LoVo (cell line): ENCODE measurements at regions not wholly inside any gene's neighbourhood (a gene's known extent, or its start where the extent isn't known, plus 50 kb on each side); places are given as distances from the start of the nearest gene placed in this dataset.
"Not testable (repeated sequence)": the region's sequence is repeated elsewhere in the genome, so short reads cannot be mapped to it uniquely, and the experiment has no call there.

Experiments
- DNase-seq: peaks from one replicate; pipeline ENCODE4 v3.0.0-alpha.2; 2016; ENCODE audit warnings: low spot score

GRCh38 chr3:147333098-147333497 is 73.2 kb downstream of the ZIC4 start:
- DNase-seq, result no peak

GRCh38 chr3:147328711-147329110 is 77.6 kb downstream of the ZIC4 start:
- no peak for DNase-seq

GRCh38 chr3:147324356-147324755 is 82.0 kb downstream of the ZIC4 start:
- no peak for DNase-seq

DNA sequence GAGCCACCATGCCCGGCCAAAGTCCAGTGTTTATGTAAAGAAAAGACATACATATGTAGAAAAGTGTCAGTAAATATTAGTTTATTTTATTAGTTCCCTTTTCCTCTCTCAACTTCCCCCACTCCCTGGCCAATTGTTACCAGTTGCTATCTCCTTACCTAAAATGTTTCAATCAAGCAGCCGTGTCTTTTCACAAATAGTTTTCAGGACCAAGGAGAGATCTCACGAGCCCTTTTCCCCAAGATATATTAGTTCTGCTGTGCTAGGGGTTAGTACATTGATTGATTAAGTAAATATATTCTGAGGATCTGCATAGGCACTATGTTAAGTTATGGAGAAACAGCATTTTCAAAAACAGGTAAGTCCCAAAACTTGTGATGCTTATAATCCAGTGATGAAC is 87.4 kb downstream of the ZIC4 start:
- DNase-seq, result no peak

DNA sequence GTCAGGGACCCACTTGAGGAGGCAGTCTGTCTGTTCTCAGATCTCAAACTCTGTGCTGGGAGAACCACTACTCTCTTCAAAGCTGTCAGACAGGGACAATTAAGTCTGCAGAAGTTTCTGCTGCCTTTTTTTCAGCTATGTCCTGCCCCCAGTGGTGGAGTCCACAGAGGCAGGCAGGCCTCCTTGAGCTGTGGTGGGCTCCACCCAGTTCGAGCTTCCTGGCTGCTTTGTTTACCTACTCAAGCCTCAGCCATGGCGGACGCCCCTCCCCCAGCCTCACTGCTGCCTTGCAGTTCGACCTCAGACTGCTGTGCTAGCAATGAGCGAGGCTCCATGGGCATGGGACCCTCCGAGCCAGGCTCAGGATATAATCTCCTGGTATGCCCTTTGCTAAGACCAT is 89.3 kb downstream of the ZIC4 start:
- DNase-seq, result not testable (repeated sequence)

DNA sequence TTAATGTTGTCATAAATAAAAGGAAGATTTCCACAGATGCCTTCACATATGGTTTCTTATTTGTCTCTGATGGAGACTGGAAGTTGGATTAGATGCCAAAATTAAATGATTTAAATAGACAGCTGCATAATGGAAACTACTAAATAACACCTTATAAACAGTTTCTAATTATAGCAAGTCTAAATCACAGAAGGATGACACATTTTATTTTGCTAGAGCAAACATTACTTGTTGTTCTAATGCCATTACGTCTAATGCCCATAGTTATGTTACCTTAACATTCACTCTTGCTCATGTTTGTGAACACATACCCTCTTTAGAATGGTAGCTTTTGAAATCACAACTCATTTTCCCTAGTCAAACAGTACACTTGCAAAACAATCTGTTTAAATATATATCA is 92.8 kb downstream of the ZIC4 start:
- DNase-seq, result no peak

DNA sequence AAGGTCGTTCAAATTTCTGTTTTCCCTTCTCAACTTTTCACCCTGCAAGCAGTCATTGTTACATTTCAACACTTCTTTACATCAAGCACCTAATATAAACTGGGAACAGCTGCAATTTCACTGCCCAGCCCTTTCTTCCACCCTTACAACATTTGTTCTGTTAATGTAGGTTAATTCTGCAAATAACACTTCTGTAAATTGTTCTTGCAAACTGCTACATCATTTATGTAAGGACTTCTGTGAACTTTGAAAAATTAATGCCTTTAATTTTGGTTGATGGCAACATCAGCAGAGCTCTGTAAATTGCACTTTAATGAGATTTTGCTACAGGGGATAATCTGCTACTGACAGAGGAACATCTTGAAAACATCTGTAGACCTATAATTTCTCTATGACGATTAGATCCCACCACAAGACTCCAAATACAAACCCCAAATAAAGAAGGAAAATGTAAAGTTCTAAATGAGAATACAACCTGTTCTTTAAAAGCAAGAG is 93.5 kb downstream of the ZIC4 start:
- DNase-seq, result no peak

DNA sequence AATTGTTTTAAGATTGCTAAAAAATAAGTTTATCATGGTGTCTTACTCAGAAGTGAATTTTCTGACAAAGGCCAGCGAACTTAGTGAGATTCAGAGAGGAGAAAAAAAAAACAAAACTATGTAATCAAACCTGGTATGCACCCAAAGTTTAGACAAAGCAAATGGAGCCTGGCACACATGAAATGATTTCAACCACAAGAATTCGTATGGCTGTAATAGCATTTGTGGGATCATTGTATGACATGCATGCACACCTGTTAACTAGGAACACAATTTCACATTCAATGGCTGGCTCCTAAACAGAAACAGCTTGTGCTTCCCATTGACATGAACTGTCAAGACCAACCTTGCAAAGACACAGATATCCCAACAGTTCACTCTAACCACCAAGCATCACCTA is 94.6 kb downstream of the ZIC4 start:
- DNase-seq, result no peak

DNA sequence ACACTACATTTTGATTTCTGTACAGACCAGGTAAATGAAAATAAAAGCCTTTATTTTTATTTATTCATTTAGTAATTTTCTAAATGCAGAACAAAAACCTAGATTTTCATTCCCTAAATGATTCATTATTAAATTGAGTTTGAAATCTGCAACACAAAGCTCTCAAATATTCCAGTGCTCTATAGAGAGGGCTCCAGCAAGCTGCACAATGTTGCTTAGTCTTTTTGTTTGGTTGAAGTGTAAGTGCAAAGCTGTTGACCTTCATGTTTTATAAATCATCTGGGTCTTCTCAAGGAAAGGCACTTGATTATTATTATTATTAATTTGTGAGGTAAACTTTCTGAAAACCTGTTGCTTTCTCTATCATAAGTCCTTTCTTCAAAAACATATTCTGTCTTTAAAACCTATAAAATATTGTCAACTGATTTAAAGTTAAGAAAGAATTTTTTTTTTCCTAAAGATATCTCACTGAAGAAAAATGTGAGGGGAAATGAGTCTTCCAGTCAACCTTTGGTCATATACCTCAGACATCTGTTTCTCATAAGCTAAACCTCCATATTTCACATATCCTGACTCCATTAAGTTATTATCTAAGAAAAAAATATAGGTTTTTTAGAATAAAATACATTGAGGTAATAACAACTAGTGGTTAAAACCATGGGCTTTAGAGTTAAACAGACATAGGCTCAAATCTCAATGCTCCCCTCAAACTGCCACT is 100.7 kb downstream of the ZIC4 start:
- DNase-seq, result no peak

DNA sequence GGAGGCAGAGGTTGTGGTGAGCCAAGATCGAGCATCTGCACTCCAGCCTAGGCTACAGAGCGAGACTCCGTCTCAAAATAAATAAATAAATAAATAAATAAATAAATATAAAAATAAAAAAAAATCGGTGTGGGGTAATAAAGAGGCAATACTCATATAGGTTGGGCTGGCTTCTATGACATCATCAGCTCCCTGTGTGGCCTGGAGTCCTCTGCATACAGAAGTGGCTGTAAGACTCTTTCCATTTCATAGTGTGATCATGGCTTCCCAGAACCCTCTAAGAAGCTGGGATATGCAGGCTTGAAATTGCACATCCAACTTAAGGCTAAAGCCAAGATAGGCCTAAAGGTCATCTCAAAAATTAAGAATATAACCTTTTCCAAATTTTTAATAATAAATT is 101.6 kb downstream of the ZIC4 start:
- DNase-seq, result no peak

DNA sequence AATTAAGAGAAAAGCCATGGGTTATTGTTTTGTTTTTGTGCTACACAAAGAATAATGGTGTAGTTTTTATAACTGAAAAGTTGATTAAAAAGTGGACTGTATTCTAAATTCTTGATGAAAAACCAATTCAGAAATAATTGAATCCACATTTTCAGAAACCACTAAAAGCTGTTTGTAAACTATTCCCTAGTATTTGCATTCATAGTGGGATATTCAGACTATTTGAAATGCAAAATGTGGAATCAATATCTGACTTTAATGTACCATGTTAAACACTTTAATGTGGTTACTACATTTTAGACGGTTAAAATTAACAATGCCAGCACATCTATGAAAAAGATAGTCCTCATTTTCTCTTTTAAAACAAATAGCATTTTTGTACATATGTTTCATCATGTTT is 104.6 kb downstream of the ZIC4 start:
- no peak for DNase-seq

GRCh38 chr3:147299656-147300055 is 106.7 kb downstream of the ZIC4 start:
- no peak for DNase-seq

GRCh38 chr3:147298511-147298982 is 107.8 kb downstream of the ZIC4 start:
- no peak for DNase-seq

DNA sequence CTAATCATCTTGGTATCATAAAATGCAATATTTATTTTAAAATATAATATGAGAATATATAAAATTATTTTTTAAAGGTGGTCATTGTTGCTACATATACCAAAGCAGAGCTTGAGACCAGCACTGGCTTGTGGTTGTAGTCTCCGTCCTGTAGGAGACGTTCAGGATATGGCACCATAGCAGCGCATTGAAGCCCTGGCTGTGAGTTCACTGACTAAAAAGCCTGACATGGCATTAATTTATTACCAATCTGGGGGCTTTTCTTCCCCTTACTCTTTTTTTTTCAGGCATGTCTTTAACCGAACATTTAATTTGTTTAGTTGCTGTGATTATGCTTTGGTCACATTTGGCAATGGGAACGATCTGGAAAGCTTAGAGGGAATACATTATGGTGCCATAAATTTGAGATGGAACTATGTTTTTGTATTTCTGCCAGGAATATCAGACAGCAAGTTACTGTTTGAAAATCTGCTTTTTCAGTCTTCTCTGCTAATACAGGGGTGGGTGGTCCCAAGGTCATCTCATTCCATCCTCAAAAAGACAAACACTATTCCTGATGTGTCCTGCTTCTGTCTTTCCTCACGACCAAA is 108.5 kb downstream of the ZIC4 start:
- no peak for DNase-seq

DNA sequence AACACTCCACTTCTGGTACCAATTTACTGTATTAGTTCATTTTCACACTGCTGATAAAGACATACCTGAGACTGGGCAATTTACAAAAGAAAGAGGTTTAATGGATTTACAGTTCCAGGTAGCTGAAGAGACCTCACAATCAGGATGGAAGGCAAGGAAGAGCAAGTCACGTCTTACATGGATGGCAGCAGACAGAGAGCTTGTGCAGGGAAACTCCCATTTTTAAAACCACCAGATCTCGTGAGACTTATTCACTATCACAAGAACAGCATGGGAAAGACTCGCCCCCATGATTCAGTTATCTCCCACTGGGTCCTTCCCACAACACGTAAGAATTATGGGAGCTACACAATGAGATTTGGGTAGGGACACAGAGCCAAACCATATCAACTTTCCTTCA is 119.0 kb downstream of the ZIC4 start:
- DNase-seq, result not testable (repeated sequence)

GRCh38 chr3:147269907-147270306 is 136.4 kb downstream of the ZIC4 start:
- DNase-seq, result no peak

- DNase-seq, result no peak
Measured at GRCh38 chr3:147267434-147267833, 138.9 kb downstream of the ZIC4 start.

DNA sequence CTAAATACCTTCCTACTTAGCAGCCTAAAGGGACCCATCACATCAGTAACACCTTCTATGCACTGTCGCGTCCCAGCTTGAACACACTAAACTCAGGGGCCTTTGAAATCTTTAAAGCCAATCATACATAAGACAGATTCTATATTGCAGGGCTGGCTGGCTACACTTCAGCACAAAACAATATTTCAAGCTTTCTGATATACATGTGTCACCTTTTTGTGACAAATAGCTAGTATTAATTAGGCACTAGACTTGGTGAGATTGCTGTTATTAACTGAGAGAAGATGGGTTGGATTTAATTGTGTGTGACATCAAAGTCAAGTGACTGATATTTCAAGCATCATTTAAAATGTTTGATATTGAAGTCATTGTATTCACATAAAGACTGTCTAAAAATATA is 148.4 kb downstream of the ZIC4 start:
- DNase-seq, result no peak

DNA sequence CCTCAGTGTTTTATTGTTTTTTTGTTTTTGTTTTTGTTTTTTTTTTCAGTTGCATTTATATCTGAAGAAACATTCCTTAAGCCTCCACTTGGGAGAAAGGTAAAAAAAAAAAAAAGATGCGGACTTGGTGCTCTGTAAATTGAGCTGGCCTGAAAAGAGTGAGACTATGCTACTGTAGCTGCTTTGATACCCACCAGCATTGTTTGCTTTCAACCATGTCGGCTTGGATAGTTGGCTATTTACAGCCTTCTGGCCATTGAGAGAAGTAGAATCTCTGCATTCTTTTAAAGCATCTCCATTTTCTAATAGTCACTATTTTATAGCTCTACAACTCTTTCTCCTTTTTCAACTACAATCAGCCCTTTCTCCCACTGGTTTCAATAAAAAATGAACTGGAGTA is 149.6 kb downstream of the ZIC4 start:
- no peak for DNase-seq

GRCh38 chr3:147246906-147247305 is 159.4 kb downstream of the ZIC4 start:
- no peak for DNase-seq

DNA sequence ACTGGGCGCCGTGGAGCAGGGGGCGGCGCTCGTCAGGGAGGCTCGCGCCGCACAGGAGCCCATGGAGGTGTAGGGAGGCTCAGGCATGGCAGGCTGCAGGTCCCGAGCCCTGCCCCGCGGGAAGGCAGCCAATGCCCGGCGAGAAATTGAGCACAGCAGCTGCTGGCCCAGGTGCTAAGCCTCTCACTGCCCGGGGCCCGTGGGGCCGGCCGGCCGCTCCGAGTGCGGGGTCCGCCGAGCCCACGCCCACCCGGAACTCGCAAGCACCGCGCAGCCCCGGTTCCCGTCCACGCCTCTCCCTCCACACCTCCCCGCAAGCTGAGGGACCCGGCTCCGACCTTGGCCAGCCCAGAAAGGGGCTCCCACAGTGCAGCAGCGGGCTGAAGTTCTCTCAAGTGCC is 160.7 kb downstream of the ZIC4 start:
- DNase-seq, result not testable (repeated sequence)

DNA sequence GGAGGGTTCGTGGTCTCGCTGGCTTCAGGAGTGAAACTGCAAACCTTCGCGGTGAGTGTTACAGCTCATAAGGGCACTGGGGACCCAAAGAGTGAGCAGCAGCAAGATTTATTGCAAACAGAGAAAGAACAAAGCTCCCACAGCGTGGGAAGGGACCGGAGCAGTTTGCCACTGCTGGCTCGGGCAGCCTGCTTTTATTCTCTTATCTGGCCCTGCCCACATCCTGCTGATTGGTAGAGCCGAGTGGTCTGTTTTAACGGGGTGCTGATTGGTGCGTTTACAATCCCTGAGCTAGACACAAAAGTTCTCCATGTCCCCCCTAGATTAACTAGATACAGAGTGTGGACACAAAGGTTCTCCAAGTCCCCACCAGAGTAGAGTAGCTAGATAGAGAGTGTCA is 161.3 kb downstream of the ZIC4 start:
- not testable (repeated sequence) for DNase-seq

GRCh38 chr3:147244397-147244796 is 161.9 kb downstream of the ZIC4 start:
- DNase-seq, result no peak

DNA sequence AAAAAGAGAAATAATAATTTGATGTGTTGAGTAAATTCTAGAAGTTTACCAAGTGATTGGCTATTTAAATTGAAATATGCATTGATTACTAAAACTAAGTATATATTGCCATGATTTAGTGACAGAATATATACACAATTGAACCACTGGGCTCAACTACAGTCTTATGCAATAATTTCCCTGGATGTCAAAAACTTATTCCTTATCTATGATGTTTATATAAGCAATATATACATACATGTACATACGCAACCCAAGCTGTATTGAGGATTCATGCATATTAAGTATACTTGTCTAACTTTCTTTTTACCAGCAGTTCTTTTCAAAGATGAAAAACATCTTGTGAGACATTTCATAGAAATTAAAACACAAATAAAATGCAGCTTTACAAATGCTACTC is 165.8 kb downstream of the ZIC4 start:
- no peak for DNase-seq
